A549 (cell line): ENCODE measurements at regions not wholly inside any gene's neighbourhood (a gene's known extent, or its start where the extent isn't known, plus 50 kb on each side); places are given as distances from the start of the nearest gene placed in this dataset.

Source experiments
- ATAC-seq, 2 experiments: fragments of 200-7000 bp in 1 of 2; fragments of >200 bp in 1 of 2; cut with Nextera tagmentation in 1 of 2; cut with Tn5 transposase in 1 of 2; 3 replicates each; pipeline versions ENCODE4 v1.8.0 to v1.9.1; 2018 to 2020; ENCODE audit warnings: mild to moderate bottlenecking in 1 of 2, moderate library complexity in 1 of 2
- CTCF ChIA-PET: fragments of 300-600 bp; sonication (Branson Sonifier 250); formaldehyde crosslinking; extraction: SDS; loops from one replicate; lab custom pipeline; 2021; ENCODE audit warnings: antibody characterized with exemption, inconsistent platforms; lab: Yijun Ruan, JAX
- POLR2A ChIA-PET: fragments of 350-600 bp; formaldehyde crosslinking; extraction: SDS; loops from one replicate; lab custom pipeline; 2021; ENCODE audit warnings: antibody characterized with exemption, inconsistent platforms; lab: Yijun Ruan, JAX
- DNase-seq, 2 experiments: peaks; one replicate each; pipeline versions ENCODE4 v3.0.0 to v3.0.0-alpha.2; 2011 to 2016; ENCODE audit warnings: low read depth in 1 of 2, low spot score in 1 of 2
- FAIRE-seq: peaks from 2 replicates; lab custom pipeline; 2011; peaks lifted over from hg19 to GRCh38; lab: Jason Lieb, UNC
- H3K27ac ChIP-seq, 2 experiments: fragments of >200 bp; sonication (Bioruptor Twin); formaldehyde crosslinking; 3 replicates each; pipeline ENCODE4 v1.5.1; 2016 to 2017
- H3K4me1 ChIP-seq: fragments of >200 bp; sonication (Bioruptor Twin); formaldehyde crosslinking; 3 replicates; pipeline ENCODE4 v1.6.1; 2016
- H3K4me2 ChIP-seq: fragments of >200 bp; sonication (Bioruptor Twin); formaldehyde crosslinking; 3 replicates; pipeline ENCODE4 v1.6.1; 2016
- H3K4me3 ChIP-seq: fragments of >200 bp; sonication (Bioruptor Twin); formaldehyde crosslinking; 3 replicates; pipeline ENCODE4 v1.5.1; 2016
- H3K9me3 ChIP-seq: fragments of >200 bp; sonication (Bioruptor Twin); formaldehyde crosslinking; 3 replicates; pipeline ENCODE4 v1.6.1; 2016
- CBX2 ChIP-seq: fragments of 200-600 bp; sonication (generic); IDR thresholded peaks from 2 replicates; pipeline ENCODE4 v1.6.1; 2016; ENCODE audit warnings: low read depth, mild to moderate bottlenecking, borderline replicate concordance
- CBX8 ChIP-seq: fragments of 200-600 bp; sonication (generic); IDR thresholded peaks from 2 replicates; pipeline ENCODE4 v1.6.1; 2016
- EHF ChIP-seq: fragments of 250-450 bp; sonication (Bioruptor Pico); IDR thresholded peaks from 2 replicates; pipeline ENCODE4 v1.5.0; 2020; ENCODE audit warnings: mild to moderate bottlenecking
- FOSB ChIP-seq: fragments of 250-450 bp; sonication (Bioruptor Pico); IDR thresholded peaks from 2 replicates; pipeline ENCODE4 v1.5.0; 2020; ENCODE audit warnings: mild to moderate bottlenecking, moderate library complexity
- GATA3 ChIP-seq: IDR thresholded peaks from 2 replicates; pipeline ENCODE4 v1.6.1; 2012; ENCODE audit warnings: borderline replicate concordance
- HEYL ChIP-seq: fragments of 250-450 bp; sonication (Bioruptor Pico); IDR thresholded peaks from 2 replicates; pipeline ENCODE4 v1.8.0; 2021; ENCODE audit warnings: mild to moderate bottlenecking, moderate library complexity
- HOXA7 ChIP-seq: fragments of 250-450 bp; sonication (Bioruptor Pico); IDR thresholded peaks from 2 replicates; pipeline ENCODE4 v1.5.0; 2020; ENCODE audit warnings: mild to moderate bottlenecking, moderate library complexity
- HOXB13 ChIP-seq: fragments of 250-450 bp; sonication (Bioruptor Pico); IDR thresholded peaks from 2 replicates; pipeline ENCODE4 v1.5.0; 2020; ENCODE audit warnings: low read depth, mild to moderate bottlenecking, moderate library complexity
- HOXB5 ChIP-seq: fragments of 250-450 bp; sonication (Bioruptor Pico); IDR thresholded peaks from 2 replicates; pipeline ENCODE4 v1.5.0; 2020; ENCODE audit warnings: mild to moderate bottlenecking, moderate library complexity
- JUN ChIP-seq, 2 experiments: fragments of >200 bp; sonication (Bioruptor Twin); formaldehyde crosslinking; IDR thresholded peaks; 2 replicates in 1 of 2; 3 replicates in 1 of 2; pipeline ENCODE4 v1.6.1; 2016 to 2017
- KDM5A ChIP-seq: fragments of 200-600 bp; sonication (generic); IDR thresholded peaks from 2 replicates; pipeline ENCODE4 v1.6.1; 2016; ENCODE audit warnings: antibody characterized with exemption, mild to moderate bottlenecking
- MAZ ChIP-seq: fragments of 150-350 bp; IDR thresholded peaks from 2 replicates; pipeline ENCODE4 v1.6.1; 2014; ENCODE audit warnings: antibody characterized with exemption, low read depth, low read length, borderline replicate concordance
- MYC ChIP-seq: IDR thresholded peaks from 2 replicates; pipeline ENCODE4 v1.6.1; 2012; ENCODE audit warnings: mild to moderate bottlenecking, inconsistent platforms, low read length, improper control_type of control experiment, borderline replicate concordance
- POLR2A ChIP-seq: IDR thresholded peaks from 2 replicates; pipeline ENCODE4 v1.6.1; 2012; ENCODE audit warnings: mild to moderate bottlenecking, low read length
- RCOR1 ChIP-seq: fragments of 150-350 bp; IDR thresholded peaks from 2 replicates; pipeline ENCODE4 v1.6.1; 2014; ENCODE audit warnings: antibody characterized with exemption, low read length, low read depth
- RFX5 ChIP-seq: fragments of 450-650 bp; IDR thresholded peaks from 2 replicates; pipeline ENCODE4 v1.7.1; 2014; ENCODE audit warnings: antibody characterized with exemption, mild to moderate bottlenecking, moderate library complexity
- RNF2 ChIP-seq: fragments of 200-600 bp; sonication (generic); IDR thresholded peaks from 2 replicates; pipeline ENCODE4 v1.6.1; 2016; ENCODE audit warnings: low read depth, mild to moderate bottlenecking, antibody characterized with exemption, moderate library complexity, borderline replicate concordance
- SMC3 ChIP-seq: fragments of >200 bp; sonication (Bioruptor Twin); formaldehyde crosslinking; IDR thresholded peaks from 3 replicates; pipeline ENCODE4 v1.6.1; 2018; ENCODE audit warnings: inconsistent platforms
- ZC3H11A ChIP-seq: fragments of 450-650 bp; IDR thresholded peaks from 2 replicates; pipeline ENCODE4 v1.6.1; 2014; ENCODE audit warnings: antibody characterized with exemption, mild to moderate bottlenecking
- ZFP36 ChIP-seq: fragments of 450-650 bp; IDR thresholded peaks from 2 replicates; pipeline ENCODE4 v1.6.1; 2014; ENCODE audit warnings: borderline replicate concordance; ENCODE audit not compliant: partially characterized antibody
- ZSCAN20 ChIP-seq: fragments of 250-450 bp; sonication (Bioruptor Pico); IDR thresholded peaks from 2 replicates; pipeline ENCODE4 v1.8.0; 2022; ENCODE audit warnings: mild to moderate bottlenecking, moderate library complexity
- WGBS: methylation state at CpG from one replicate; pipeline ENCODE4 v1.1.6; 2017; ENCODE audit errors: missing lambda C conversion rate; 5-methylcytosine and 5-hydroxymethylcytosine counted together
- TF ChIP-seq, protein P1 (sequence below): fragments of 250-450 bp; sonication (Bioruptor Pico); IDR thresholded peaks from 2 replicates; pipeline ENCODE4 v1.5.0; 2020; ENCODE audit warnings: low read depth, mild to moderate bottlenecking, moderate library complexity
- TF ChIP-seq, protein P2 (sequence below): fragments of >200 bp; sonication (Bioruptor Twin); formaldehyde crosslinking; IDR thresholded peaks from 3 replicates; pipeline ENCODE4 v1.5.1; 2016
- TF ChIP-seq, protein P3 (sequence below): fragments of >200 bp; sonication (Bioruptor Twin); formaldehyde crosslinking; IDR thresholded peaks from 2 replicates; pipeline ENCODE4 v1.6.1; 2016
- TF ChIP-seq, protein P4 (sequence below): fragments of 450-650 bp; IDR thresholded peaks from 2 replicates; pipeline ENCODE4 v1.6.1; 2014; ENCODE audit warnings: antibody characterized with exemption
- TF ChIP-seq, protein P5 (sequence below): fragments of 200-600 bp; sonication (generic); IDR thresholded peaks from 2 replicates; pipeline ENCODE4 v1.6.1; 2016; ENCODE audit warnings: antibody characterized with exemption, mild to moderate bottlenecking, moderate library complexity

DNA sequence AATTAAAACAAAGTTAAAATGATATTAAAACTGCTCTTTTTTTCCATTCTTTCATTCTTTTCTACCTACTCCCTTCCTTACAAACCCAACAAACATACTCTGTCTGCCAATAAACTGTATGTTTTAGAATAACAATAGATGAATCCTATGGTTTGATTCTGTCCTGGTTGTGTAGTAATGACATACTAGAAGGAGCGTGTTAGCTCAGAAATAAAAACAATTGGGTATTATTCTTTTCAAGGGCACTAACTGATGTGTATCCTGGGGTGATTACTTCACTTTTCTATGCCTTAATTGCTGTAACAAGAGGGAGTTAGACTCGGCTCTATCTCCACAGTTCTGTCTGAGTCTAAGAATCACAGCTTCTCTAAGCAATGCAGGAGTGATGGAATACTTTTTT lies 194.4 kb downstream of the GIPC2 start:
- Histone ChIP-seq H3K4me3 (no peak overlapping the region), H3K4me1 (no peaks in the 10 kb centered on the region), H3K4me2 (no peak overlapping the region)
- FAIRE-seq (no peak), ATAC-seq (no peak)
- TF ChIP-seq, protein P1, sequence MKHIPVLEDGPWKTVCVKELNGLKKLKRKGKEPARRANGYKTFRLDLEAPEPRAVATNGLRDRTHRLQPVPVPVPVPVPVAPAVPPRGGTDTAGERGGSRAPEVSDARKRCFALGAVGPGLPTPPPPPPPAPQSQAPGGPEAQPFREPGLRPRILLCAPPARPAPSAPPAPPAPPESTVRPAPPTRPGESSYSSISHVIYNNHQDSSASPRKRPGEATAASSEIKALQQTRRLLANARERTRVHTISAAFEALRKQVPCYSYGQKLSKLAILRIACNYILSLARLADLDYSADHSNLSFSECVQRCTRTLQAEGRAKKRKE, result no peak
- TF ChIP-seq ZC3H11A (no peak), RNF2 (no peak)
- TF ChIP-seq, all 56 proteins: peak for 0
- H3K9me3 ChIP-seq, result no peaks in the 10 kb centered on the region
- 29% methylated on average over 2 of the region's 2 CpGs for WGBS
- POLR2A ChIA-PET, result no interaction called here
- CTCF ChIA-PET, result no interaction called here
- DNase-seq, result no peak
- no peak overlapping the region for H3K27ac ChIP-seq

DNA sequence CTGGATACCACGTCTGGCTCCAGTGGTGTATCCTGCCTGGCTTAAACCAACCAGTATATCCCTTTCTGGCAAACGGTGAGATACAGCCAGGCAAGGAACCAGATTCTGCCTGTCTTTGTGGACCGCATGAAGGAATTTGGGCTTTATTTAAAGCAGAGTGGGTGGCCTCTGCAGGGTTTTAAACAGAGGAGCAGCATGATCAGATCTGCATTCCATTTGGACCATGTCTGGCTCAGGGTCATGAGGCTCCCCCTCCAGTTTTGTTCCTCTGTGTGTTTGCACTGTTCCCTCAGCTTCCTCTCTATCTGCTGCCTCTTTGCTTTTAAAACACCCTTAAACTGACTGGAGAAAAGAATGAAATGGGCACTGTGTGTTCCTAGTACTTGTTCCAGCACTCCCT lies 195.0 kb downstream of the GIPC2 start:
- DNase-seq (no peak), FAIRE-seq (no peak), ATAC-seq (no peak)
- TF ChIP-seq MAZ (no peak), JUN (IDR thresholded peaks at IDR 0.05) (no peak), POLR2A (no peak), FOSB (CRISPR knock-in tag) (no peak), HOXA7 (CRISPR knock-in tag) (no peak), RCOR1 (no peak), ZSCAN20 (CRISPR knock-in tag) (no peak), HEYL (CRISPR knock-in tag) (no peak), EHF (CRISPR knock-in tag) (no peak), CBX8 (no peak), KDM5A (no peak), MYC (no peak), ZFP36 (no peak), CBX2 (no peak), SMC3 (no peak)
- TF ChIP-seq, protein P1, result no peak
- TF ChIP-seq, protein P2, sequence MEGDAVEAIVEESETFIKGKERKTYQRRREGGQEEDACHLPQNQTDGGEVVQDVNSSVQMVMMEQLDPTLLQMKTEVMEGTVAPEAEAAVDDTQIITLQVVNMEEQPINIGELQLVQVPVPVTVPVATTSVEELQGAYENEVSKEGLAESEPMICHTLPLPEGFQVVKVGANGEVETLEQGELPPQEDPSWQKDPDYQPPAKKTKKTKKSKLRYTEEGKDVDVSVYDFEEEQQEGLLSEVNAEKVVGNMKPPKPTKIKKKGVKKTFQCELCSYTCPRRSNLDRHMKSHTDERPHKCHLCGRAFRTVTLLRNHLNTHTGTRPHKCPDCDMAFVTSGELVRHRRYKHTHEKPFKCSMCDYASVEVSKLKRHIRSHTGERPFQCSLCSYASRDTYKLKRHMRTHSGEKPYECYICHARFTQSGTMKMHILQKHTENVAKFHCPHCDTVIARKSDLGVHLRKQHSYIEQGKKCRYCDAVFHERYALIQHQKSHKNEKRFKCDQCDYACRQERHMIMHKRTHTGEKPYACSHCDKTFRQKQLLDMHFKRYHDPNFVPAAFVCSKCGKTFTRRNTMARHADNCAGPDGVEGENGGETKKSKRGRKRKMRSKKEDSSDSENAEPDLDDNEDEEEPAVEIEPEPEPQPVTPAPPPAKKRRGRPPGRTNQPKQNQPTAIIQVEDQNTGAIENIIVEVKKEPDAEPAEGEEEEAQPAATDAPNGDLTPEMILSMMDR, result no peak
- TF ChIP-seq, protein P3, sequence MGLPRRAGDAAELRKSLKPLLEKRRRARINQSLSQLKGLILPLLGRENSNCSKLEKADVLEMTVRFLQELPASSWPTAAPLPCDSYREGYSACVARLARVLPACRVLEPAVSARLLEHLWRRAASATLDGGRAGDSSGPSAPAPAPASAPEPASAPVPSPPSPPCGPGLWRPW, result no peak
- 34% methylated on average over 3 of the region's 3 CpGs for WGBS
- Histone ChIP-seq H3K4me1 (no peaks in the 10 kb centered on the region), H3K9me3 (no peaks in the 10 kb centered on the region), H3K4me2 (no peak overlapping the region), H3K4me3 (no peak overlapping the region), H3K27ac (no peak overlapping the region)
- ChIA-PET POLR2A (no interaction called here), CTCF (interaction anchor here (1.4 kb wide), 1 partner anchor 367 kb away, joined by 3 read pairs; no protein-coding TSS in a partner anchor)

DNA sequence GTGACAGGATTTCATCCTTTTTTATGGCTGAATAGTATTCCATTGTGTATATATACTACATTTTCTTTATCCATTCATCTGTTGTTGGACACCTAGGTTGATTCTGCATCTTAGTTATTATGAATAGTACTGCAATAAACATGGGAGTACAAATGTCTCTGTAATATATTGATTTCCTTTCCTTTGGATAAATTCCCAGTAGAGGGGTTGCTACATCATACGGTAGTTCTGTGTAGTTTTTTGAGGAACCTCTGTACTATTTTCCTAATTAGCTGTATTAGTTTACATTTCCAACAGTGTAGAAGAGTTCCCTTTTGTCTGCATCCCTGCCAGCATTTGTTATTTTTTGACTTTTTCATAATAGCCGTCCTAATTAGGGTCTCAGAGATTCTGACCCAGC lies 201.3 kb downstream of the GIPC2 start:
- 28% methylated on average over 2 of the region's 2 CpGs for WGBS
- FAIRE-seq (no peak), ATAC-seq (no peak), DNase-seq (no peak)
- H3K9me3 ChIP-seq, result no peaks in the 10 kb centered on the region
- no peak overlapping the region for H3K4me3 ChIP-seq
- ChIA-PET POLR2A (no interaction called here), CTCF (no interaction called here)
- H3K27ac ChIP-seq, result no peak overlapping the region
- no peak overlapping the region for H3K4me2 ChIP-seq
- no peaks in the 10 kb centered on the region for H3K4me1 ChIP-seq
- TF ChIP-seq SMC3 (no peak), GATA3 (no peak), FOSB (CRISPR knock-in tag) (no peak), HOXB5 (CRISPR knock-in tag) (no peak), POLR2A (no peak), RFX5 (no peak), HOXB13 (CRISPR knock-in tag) (no peak)
- TF ChIP-seq, protein P4, sequence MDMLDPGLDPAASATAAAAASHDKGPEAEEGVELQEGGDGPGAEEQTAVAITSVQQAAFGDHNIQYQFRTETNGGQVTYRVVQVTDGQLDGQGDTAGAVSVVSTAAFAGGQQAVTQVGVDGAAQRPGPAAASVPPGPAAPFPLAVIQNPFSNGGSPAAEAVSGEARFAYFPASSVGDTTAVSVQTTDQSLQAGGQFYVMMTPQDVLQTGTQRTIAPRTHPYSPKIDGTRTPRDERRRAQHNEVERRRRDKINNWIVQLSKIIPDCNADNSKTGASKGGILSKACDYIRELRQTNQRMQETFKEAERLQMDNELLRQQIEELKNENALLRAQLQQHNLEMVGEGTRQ, result no peak
- TF ChIP-seq, protein P1, result no peak
- TF ChIP-seq, protein P5, sequence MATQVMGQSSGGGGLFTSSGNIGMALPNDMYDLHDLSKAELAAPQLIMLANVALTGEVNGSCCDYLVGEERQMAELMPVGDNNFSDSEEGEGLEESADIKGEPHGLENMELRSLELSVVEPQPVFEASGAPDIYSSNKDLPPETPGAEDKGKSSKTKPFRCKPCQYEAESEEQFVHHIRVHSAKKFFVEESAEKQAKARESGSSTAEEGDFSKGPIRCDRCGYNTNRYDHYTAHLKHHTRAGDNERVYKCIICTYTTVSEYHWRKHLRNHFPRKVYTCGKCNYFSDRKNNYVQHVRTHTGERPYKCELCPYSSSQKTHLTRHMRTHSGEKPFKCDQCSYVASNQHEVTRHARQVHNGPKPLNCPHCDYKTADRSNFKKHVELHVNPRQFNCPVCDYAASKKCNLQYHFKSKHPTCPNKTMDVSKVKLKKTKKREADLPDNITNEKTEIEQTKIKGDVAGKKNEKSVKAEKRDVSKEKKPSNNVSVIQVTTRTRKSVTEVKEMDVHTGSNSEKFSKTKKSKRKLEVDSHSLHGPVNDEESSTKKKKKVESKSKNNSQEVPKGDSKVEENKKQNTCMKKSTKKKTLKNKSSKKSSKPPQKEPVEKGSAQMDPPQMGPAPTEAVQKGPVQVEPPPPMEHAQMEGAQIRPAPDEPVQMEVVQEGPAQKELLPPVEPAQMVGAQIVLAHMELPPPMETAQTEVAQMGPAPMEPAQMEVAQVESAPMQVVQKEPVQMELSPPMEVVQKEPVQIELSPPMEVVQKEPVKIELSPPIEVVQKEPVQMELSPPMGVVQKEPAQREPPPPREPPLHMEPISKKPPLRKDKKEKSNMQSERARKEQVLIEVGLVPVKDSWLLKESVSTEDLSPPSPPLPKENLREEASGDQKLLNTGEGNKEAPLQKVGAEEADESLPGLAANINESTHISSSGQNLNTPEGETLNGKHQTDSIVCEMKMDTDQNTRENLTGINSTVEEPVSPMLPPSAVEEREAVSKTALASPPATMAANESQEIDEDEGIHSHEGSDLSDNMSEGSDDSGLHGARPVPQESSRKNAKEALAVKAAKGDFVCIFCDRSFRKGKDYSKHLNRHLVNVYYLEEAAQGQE, result no peak
